Panc1 (cell line): ENCODE measurements at regions not wholly inside any gene's neighbourhood (a gene's known extent, or its start where the extent isn't known, plus 50 kb on each side); places are given as distances from the start of the nearest gene placed in this dataset.

Experiments
- ATAC-seq: fragments of 200-7000 bp; cut with Tn5 transposase; 2 replicates; pipeline ENCODE4 v1.9.1; 2020; ENCODE audit warnings: mild to moderate bottlenecking, moderate library complexity
- BruUV-seq: library from RNA; stranded (reverse); fragments of 400-500 nt; replicated peaks from 2 replicates; lab custom pipeline; 2021; lab: Mats Ljungman, UMichigan
- CTCF ChIA-PET: fragments of 300-600 bp; sonication (Branson Sonifier 250); formaldehyde crosslinking; loops from one replicate; lab custom pipeline; 2022; ENCODE audit warnings: antibody characterized with exemption; lab: Charles Lee
- POLR2A ChIA-PET: fragments of 300-600 bp; sonication (Branson Sonifier 250); formaldehyde crosslinking; loops from one replicate; lab custom pipeline; 2022; ENCODE audit warnings: antibody characterized with exemption; lab: Charles Lee
- DNase-seq: peaks from one replicate; pipeline ENCODE4 v3.0.0-alpha.2; 2010; ENCODE audit warnings: low read depth, low spot score
- H3K27ac ChIP-seq: 2 replicates; pipeline ENCODE4 v1.5.1; 2011; ENCODE audit warnings: mild to moderate bottlenecking, low read length, inconsistent platforms
- H3K27me3 ChIP-seq: fragments of 200-500 bp; sonication (Bioruptor generic); 2 replicates; pipeline ENCODE4 v1.6.0; 2014; ENCODE audit warnings: low read length, inconsistent platforms; ENCODE audit not compliant: control insufficient read depth, insufficient read depth
- H3K36me3 ChIP-seq: fragments of 200-500 bp; sonication (Bioruptor generic); 2 replicates; pipeline ENCODE4 v1.5.1; 2014; ENCODE audit warnings: inconsistent platforms, mild to moderate bottlenecking, low read length, moderate library complexity; ENCODE audit not compliant: control insufficient read depth, insufficient read depth
- H3K4me1 ChIP-seq: 2 replicates; pipeline ENCODE4 v1.5.1; 2011; ENCODE audit warnings: inconsistent platforms, mild to moderate bottlenecking, low read length, moderate library complexity; ENCODE audit not compliant: control insufficient read depth, insufficient read depth
- H3K4me3 ChIP-seq, 2 experiments: 2 replicates each; pipeline ENCODE4 v1.5.1; 2011 to 2012; ENCODE audit warnings: low read depth in 2 of 2, low read length in 2 of 2, mild to moderate bottlenecking in 2 of 2, inconsistent platforms in 1 of 2, moderate library complexity in 1 of 2
- H3K9me3 ChIP-seq: fragments of 200-500 bp; sonication (Bioruptor generic); 2 replicates; pipeline ENCODE4 v1.5.1; 2014; ENCODE audit warnings: low read depth, mild to moderate bottlenecking, inconsistent platforms, low read length, moderate library complexity; ENCODE audit not compliant: control insufficient read depth, insufficient read depth
- POLR2AphosphoS5 ChIP-seq: IDR thresholded peaks from 2 replicates; pipeline ENCODE4 v1.6.1; 2012; ENCODE audit warnings: mild to moderate bottlenecking, low read depth, low read length, moderate library complexity
- SIN3A ChIP-seq: IDR thresholded peaks from 2 replicates; pipeline ENCODE4 v1.6.1; 2012; ENCODE audit warnings: low read depth, mild to moderate bottlenecking, low read length, moderate library complexity, borderline replicate concordance; ENCODE audit not compliant: insufficient read depth
- TCF7L2 ChIP-seq: IDR thresholded peaks from 2 replicates; pipeline ENCODE4 v1.6.1; 2011; ENCODE audit warnings: mild to moderate bottlenecking, low read depth, low read length, inconsistent platforms
- in situ Hi-C: cut with HindIII; loops from 2 replicates; pipeline ENCODE4 v1.10.0; 2016; ENCODE audit warnings: low sequenced_read_pairs, low pct_unique_long_range_greater_than_20kb
- intact Hi-C: fragments of 100-400 bp; cut with micrococcal nuclease; formaldehyde crosslinking; loops from one replicate; pipeline ENCODE4 v1.10.0; 2022; ENCODE audit not compliant: unreplicated experiment
- TF ChIP-seq, protein P1 (sequence below): fragments of 450-650 bp; IDR thresholded peaks from 2 replicates; pipeline ENCODE4 v1.5.1; 2017; ENCODE audit warnings: mild to moderate bottlenecking
- TF ChIP-seq, protein P2 (sequence below), 2 experiments: IDR thresholded peaks; 2 replicates each; pipeline ENCODE4 v1.6.1; 2011 to 2012; ENCODE audit warnings: low read depth in 2 of 2, control low read depth in 1 of 2, low read length in 1 of 2, mild to moderate bottlenecking in 1 of 2, moderate library complexity in 1 of 2; ENCODE audit not compliant: insufficient read depth in 1 of 2

DNA sequence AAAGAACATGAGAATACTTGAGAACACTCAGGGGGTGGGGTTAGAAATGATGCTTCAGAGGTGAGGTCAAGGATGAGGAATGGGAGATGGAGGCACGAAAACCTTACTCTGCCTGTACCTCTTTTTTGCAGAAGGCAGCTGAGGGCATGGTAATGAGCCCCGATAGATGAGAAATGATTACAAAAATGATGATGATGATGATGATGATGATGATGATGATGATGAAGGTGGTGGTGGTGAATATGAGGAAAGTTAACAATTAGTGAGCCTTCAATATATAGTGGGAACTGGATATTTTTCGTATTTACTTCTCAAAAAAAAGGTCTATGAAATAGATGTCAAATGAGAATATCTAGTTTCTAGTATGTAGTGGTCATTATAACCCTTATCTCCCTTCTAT is 584.3 kb downstream of the EPHA4 start:
- H3K36me3 ChIP-seq, result no peaks in the 10 kb centered on the region
- no peaks in the 10 kb centered on the region for H3K9me3 ChIP-seq
- CTCF ChIA-PET, result no interaction called here
- DNase-seq, result no peak
- POLR2A ChIA-PET, result no interaction called here
- H3K27me3 ChIP-seq, result no peaks in the 10 kb centered on the region
- intact Hi-C loops, result no loop called here
- ATAC-seq, result no peak
- no peak overlapping the region for H3K4me3 ChIP-seq
- H3K4me1 ChIP-seq, result no peaks in the 10 kb centered on the region
- TF ChIP-seq TCF7L2, result no peak
- TF ChIP-seq, protein P1, sequence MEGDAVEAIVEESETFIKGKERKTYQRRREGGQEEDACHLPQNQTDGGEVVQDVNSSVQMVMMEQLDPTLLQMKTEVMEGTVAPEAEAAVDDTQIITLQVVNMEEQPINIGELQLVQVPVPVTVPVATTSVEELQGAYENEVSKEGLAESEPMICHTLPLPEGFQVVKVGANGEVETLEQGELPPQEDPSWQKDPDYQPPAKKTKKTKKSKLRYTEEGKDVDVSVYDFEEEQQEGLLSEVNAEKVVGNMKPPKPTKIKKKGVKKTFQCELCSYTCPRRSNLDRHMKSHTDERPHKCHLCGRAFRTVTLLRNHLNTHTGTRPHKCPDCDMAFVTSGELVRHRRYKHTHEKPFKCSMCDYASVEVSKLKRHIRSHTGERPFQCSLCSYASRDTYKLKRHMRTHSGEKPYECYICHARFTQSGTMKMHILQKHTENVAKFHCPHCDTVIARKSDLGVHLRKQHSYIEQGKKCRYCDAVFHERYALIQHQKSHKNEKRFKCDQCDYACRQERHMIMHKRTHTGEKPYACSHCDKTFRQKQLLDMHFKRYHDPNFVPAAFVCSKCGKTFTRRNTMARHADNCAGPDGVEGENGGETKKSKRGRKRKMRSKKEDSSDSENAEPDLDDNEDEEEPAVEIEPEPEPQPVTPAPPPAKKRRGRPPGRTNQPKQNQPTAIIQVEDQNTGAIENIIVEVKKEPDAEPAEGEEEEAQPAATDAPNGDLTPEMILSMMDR, result no peak
- TF ChIP-seq POLR2AphosphoS5, result no peak
- TF ChIP-seq, protein P2, sequence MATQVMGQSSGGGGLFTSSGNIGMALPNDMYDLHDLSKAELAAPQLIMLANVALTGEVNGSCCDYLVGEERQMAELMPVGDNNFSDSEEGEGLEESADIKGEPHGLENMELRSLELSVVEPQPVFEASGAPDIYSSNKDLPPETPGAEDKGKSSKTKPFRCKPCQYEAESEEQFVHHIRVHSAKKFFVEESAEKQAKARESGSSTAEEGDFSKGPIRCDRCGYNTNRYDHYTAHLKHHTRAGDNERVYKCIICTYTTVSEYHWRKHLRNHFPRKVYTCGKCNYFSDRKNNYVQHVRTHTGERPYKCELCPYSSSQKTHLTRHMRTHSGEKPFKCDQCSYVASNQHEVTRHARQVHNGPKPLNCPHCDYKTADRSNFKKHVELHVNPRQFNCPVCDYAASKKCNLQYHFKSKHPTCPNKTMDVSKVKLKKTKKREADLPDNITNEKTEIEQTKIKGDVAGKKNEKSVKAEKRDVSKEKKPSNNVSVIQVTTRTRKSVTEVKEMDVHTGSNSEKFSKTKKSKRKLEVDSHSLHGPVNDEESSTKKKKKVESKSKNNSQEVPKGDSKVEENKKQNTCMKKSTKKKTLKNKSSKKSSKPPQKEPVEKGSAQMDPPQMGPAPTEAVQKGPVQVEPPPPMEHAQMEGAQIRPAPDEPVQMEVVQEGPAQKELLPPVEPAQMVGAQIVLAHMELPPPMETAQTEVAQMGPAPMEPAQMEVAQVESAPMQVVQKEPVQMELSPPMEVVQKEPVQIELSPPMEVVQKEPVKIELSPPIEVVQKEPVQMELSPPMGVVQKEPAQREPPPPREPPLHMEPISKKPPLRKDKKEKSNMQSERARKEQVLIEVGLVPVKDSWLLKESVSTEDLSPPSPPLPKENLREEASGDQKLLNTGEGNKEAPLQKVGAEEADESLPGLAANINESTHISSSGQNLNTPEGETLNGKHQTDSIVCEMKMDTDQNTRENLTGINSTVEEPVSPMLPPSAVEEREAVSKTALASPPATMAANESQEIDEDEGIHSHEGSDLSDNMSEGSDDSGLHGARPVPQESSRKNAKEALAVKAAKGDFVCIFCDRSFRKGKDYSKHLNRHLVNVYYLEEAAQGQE (IDR thresholded peaks at IDR 0.05; ENCODE audit: insufficient read depth in 1 of 2, low read depth in 2 of 2, low read length in 1 of 2), result no peak
- TF ChIP-seq SIN3A, result no peak
- H3K27ac ChIP-seq, result no peak overlapping the region
- no TSS peak for BruUV-seq
- in situ Hi-C loops, result no loop called here

DNA sequence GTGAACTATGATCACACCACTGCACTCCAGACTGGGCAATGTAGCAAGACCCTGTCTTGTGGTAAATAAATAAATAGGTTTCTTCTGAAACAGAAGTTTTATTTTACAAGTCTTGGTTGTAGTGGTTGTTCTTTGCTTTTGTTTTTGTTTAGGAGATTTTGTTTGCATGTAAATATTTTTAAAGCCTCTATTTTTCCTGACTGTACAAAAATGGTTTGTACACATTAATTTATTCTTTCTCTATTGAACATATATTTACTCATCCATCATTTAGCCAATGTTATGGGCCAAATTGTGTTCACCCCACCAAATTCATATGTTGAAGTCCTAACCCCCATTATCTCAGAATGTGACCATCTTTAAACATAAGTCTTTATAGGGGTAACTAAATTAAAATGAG is 580.1 kb downstream of the EPHA4 start:
- BruUV-seq, result no TSS peak
- in situ Hi-C loops (no loop called here), intact Hi-C loops (no loop called here)
- no peaks in the 10 kb centered on the region for H3K36me3 ChIP-seq
- H3K4me1 ChIP-seq, result no peaks in the 10 kb centered on the region
- CTCF ChIA-PET, result no interaction called here
- no peak overlapping the region for H3K4me3 ChIP-seq
- POLR2A ChIA-PET, result no interaction called here
- TF ChIP-seq POLR2AphosphoS5 (no peak), SIN3A (no peak), TCF7L2 (no peak)
- TF ChIP-seq, protein P2 (IDR thresholded peaks at IDR 0.05; ENCODE audit: insufficient read depth in 1 of 2, low read depth in 2 of 2, low read length in 1 of 2), result no peak
- TF ChIP-seq, protein P1, result no peak
- H3K9me3 ChIP-seq, result no peaks in the 10 kb centered on the region
- no peaks in the 10 kb centered on the region for H3K27me3 ChIP-seq
- ATAC-seq, result no peak
- no peak for DNase-seq
- H3K27ac ChIP-seq, result no peak overlapping the region
